GM12873 (cell line): ENCODE measurements at regions not wholly inside any gene's neighbourhood (a gene's known extent, or its start where the extent isn't known, plus 50 kb on each side); places are given as distances from the start of the nearest gene placed in this dataset.

ENCODE experiments used
- TF ChIP-seq, protein P1 (sequence below): IDR thresholded peaks from 2 replicates; pipeline ENCODE4 v1.5.1; 2012; ENCODE audit warnings: low read depth, mild to moderate bottlenecking, moderate library complexity, low read length, control low read depth; ENCODE audit not compliant: insufficient read depth; ENCODE audit errors: missing control alignments

- TF ChIP-seq, protein P1, sequence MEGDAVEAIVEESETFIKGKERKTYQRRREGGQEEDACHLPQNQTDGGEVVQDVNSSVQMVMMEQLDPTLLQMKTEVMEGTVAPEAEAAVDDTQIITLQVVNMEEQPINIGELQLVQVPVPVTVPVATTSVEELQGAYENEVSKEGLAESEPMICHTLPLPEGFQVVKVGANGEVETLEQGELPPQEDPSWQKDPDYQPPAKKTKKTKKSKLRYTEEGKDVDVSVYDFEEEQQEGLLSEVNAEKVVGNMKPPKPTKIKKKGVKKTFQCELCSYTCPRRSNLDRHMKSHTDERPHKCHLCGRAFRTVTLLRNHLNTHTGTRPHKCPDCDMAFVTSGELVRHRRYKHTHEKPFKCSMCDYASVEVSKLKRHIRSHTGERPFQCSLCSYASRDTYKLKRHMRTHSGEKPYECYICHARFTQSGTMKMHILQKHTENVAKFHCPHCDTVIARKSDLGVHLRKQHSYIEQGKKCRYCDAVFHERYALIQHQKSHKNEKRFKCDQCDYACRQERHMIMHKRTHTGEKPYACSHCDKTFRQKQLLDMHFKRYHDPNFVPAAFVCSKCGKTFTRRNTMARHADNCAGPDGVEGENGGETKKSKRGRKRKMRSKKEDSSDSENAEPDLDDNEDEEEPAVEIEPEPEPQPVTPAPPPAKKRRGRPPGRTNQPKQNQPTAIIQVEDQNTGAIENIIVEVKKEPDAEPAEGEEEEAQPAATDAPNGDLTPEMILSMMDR, result no peak
Measured at GRCh38 chr1:56222914-56223540, 356.3 kb downstream of the PLPP3 start.

DNA sequence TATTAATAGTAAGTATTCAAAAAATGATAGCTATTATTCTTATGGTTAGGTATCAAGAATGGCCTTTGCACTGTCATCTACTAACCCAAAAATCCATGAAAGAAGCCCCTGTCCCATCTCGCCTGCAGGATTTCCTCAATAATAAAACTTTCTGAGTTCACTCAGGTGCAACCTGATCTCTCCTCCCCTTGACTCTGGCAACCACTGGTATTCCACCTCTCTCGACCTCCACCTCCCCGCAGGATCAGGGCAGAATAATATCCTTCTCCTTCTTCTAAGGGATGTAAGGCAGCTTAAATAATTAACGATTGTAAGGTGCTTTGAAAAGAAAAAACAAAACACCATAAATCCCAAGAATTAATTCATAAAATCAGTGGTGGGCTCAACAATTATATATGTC is 359.3 kb downstream of the PLPP3 start:
- TF ChIP-seq, protein P1, result no peak

- TF ChIP-seq, protein P1, result no peak
Measured at GRCh38 chr1:56218023-56218422, 361.3 kb downstream of the PLPP3 start.

DNA sequence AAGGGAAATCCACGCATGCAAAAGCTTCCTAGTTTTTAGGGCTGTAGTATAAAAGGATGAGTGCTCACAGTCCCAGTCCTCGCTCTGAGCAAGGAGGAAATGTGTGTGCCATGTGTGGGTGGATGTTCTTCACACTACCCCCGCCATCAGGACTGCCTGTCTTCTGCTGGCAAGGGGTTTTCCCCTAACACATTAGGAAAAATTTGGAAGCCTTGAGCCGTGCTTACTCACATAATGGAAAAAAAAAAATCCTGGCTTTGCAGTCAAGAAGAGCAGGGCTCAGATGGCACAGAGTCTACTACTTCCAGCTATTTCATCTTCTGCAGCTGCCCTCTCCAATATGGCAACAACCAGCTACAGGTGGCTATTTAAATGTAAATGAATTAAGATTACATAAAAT is 363.1 kb downstream of the PLPP3 start:
- TF ChIP-seq, protein P1, result no peak

GRCh38 chr1:56215771-56216170 is 363.6 kb downstream of the PLPP3 start:
- TF ChIP-seq, protein P1, result no peak

DNA sequence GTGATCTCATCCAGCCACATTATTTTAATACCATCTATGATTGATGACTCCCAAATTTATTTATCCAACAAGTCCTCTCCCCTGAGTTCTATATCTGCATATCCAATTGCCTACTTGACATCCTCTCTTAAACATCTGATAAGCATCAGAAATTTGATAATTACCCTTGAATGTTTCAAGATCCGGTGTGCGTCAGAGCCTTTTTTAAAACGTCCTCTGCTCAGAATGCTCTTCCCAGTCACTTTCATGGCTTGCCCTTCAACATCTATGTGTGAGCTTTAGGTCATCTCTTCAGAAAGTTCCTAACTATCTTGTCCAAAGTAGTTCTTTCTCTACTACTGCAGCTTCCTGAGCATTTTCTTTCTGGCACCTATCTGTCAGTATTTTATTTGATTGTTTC is 364.3 kb downstream of the PLPP3 start:
- TF ChIP-seq, protein P1, result no peak

DNA sequence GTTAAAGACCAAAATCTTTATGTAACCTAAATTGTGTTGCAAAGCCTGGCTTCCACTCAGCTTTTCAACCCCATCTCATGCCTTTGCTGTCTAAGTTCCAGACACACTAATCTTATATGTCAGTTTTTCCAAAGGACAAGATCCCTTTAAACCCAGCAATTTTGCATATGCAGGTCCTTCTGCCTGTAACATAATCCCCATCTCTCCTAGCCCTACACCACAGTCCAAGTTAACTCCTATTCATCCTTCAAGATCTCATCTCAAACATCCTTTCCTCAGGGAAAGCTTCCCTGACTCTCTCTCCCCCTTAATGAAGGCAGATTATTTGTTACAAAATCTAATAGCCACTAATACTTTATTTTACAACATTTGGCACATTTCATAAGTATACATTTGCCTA is 366.3 kb downstream of the PLPP3 start:
- TF ChIP-seq, protein P1, result no peak
